Breast epithelium (tissue), 4 donors: ENCODE measurements at regions not wholly inside any gene's neighbourhood (a gene's known extent, or its start where the extent isn't known, plus 50 kb on each side); places are given as distances from the start of the nearest gene placed in this dataset.

Experiments used
- DNase-seq, 2 donors: peaks; one replicate each; pipeline ENCODE4 v3.0.0-alpha.2; 2019; ENCODE audit warnings: low spot score in 2 of 2
- H3K27ac ChIP-seq, 2 donors: fragments of 200-600 bp; sonication (generic) in 1 of 2; one replicate each; pipeline ENCODE4 v1.5.1; 2016 to 2019; ENCODE audit warnings: mild to moderate bottlenecking in 1 of 2
- H3K27me3 ChIP-seq, 2 donors: fragments of 200-600 bp; sonication (generic) in 1 of 2; one replicate each; pipeline versions ENCODE4 v1.5.1 to v1.6.0; 2017 to 2019; ENCODE audit warnings: control low read depth in 1 of 2, mild to moderate bottlenecking in 1 of 2
- H3K36me3 ChIP-seq: fragments of 200-600 bp; one replicate; pipeline ENCODE4 v1.5.1; 2019
- H3K4me1 ChIP-seq, 2 donors: fragments of 200-600 bp; sonication (generic); one replicate each; pipeline ENCODE4 v1.5.1; 2016 to 2019; ENCODE audit warnings: control low read depth in 1 of 2
- H3K4me3 ChIP-seq, 3 donors: fragments of 200-600 bp; sonication (generic); 1 replicate in 2 of 3; 2 replicates in 1 of 3; pipeline ENCODE4 v1.5.1; 2016 to 2019; ENCODE audit warnings: mild to moderate bottlenecking in 3 of 3, moderate library complexity in 2 of 3
- H3K9me3 ChIP-seq, 2 donors: fragments of 200-600 bp; sonication (generic) in 1 of 2; one replicate each; pipeline ENCODE4 v1.5.1; 2016 to 2019; ENCODE audit warnings: control low read depth in 1 of 2
- POLR2A ChIP-seq: fragments of 450-650 bp; IDR thresholded peaks from one replicate; pipeline ENCODE4 v1.6.1; 2016; ENCODE audit warnings: antibody characterized with exemption, mild to moderate bottlenecking, moderate library complexity
- POLR2AphosphoS5 ChIP-seq, 3 donors: sonication (generic); formaldehyde crosslinking; IDR thresholded peaks; one replicate each; pipeline ENCODE4 v1.6.1; 2017; ENCODE audit warnings: antibody characterized with exemption in 3 of 3
- intact Hi-C: fragments of 100-400 bp; cut with DNase I; formaldehyde crosslinking; loops from one replicate; pipeline ENCODE4 v1.15.1; 2023; ENCODE audit warnings: low total_unique reads
- TF ChIP-seq, protein P1 (sequence below), 3 donors: fragments of 450-650 bp; IDR thresholded peaks; one replicate each; pipeline ENCODE4 v1.5.1; 2016 to 2017; ENCODE audit warnings: antibody characterized with exemption in 3 of 3, mild to moderate bottlenecking in 3 of 3, moderate library complexity in 3 of 3

- Histone ChIP-seq H3K27me3 (no peaks in the 10 kb centered on the region), H3K27ac (no peak overlapping the region), H3K9me3 (no peaks in the 10 kb centered on the region), H3K4me3 (no peak overlapping the region), H3K36me3 (no peaks in the 10 kb centered on the region), H3K4me1 (no peaks in the 10 kb centered on the region)
- DNase-seq: no peak
- TF ChIP-seq POLR2A (no peak), POLR2AphosphoS5 (IDR thresholded peaks at IDR 0.05) (no peak)
- TF ChIP-seq, protein P1, sequence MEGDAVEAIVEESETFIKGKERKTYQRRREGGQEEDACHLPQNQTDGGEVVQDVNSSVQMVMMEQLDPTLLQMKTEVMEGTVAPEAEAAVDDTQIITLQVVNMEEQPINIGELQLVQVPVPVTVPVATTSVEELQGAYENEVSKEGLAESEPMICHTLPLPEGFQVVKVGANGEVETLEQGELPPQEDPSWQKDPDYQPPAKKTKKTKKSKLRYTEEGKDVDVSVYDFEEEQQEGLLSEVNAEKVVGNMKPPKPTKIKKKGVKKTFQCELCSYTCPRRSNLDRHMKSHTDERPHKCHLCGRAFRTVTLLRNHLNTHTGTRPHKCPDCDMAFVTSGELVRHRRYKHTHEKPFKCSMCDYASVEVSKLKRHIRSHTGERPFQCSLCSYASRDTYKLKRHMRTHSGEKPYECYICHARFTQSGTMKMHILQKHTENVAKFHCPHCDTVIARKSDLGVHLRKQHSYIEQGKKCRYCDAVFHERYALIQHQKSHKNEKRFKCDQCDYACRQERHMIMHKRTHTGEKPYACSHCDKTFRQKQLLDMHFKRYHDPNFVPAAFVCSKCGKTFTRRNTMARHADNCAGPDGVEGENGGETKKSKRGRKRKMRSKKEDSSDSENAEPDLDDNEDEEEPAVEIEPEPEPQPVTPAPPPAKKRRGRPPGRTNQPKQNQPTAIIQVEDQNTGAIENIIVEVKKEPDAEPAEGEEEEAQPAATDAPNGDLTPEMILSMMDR (IDR thresholded peaks at IDR 0.05): no peak
- intact Hi-C loops: no loop called here
Measured at GRCh38 chr13:75910591-75910990, 274.5 kb downstream of the LMO7 start.
